ENCODE measurements at regions not wholly inside any gene's neighbourhood (a gene's known extent, or its start where the extent isn't known, plus 50 kb on each side); places are given as distances from the start of the nearest gene placed in this dataset.

DNA sequence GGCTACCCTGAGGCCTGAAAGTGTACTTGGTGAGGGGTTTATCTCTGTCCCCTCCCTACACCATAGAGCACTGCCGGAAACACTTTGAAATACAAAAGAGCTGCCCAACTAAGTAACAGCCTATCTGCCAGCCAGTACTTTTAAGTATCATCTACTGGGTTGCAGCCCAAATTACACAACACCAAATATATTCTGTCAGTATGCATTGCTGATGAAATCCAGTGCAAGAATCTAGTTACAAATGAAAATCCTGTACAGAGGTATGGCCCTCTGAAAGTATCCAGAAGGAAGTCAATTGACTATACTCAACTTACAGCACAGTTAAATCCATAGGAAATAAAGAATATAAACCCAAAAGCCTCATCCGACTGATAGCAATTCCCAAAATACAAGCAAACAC is 280.8 kb downstream of the CCDC85A start:
- no peak for TF ChIP-seq CTCF (IDR thresholded peaks at IDR 0.05)
- no peak for TF ChIP-seq EZH2 (IDR thresholded peaks at IDR 0.05)
- no peak for TF ChIP-seq EZH2phosphoT487 (IDR thresholded peaks at IDR 0.05)
